Putamen (tissue), 1 donor: ENCODE measurements at regions not wholly inside any gene's neighbourhood (a gene's known extent, or its start where the extent isn't known, plus 50 kb on each side); places are given as distances from the start of the nearest gene placed in this dataset.
A peak's percentile ranks its signal among the peaks of the same experiment; 100 is the strongest.
"Not testable (repeated sequence)": the region's sequence is repeated elsewhere in the genome, so short reads cannot be mapped to it uniquely, and the experiment has no call there.

Experiments used
- DNase-seq: peaks from one replicate; pipeline ENCODE4 v3.0.0-alpha.2; 2016; ENCODE audit warnings: low spot score

- no peak for DNase-seq
Measured at GRCh38 chr1:29801003-29801402, 564.7 kb downstream of the PTPRU start.

GRCh38 chr1:29800522-29800956 lies 564.2 kb downstream of the PTPRU start:
- no peak for DNase-seq

GRCh38 chr1:29800120-29800519 lies 563.8 kb downstream of the PTPRU start:
- no peak for DNase-seq

- no peak for DNase-seq
Measured at GRCh38 chr1:29798699-29799566, 562.6 kb downstream of the PTPRU start.

GRCh38 chr1:29797125-29797524 lies 560.8 kb downstream of the PTPRU start:
- DNase-seq, result not testable (repeated sequence)

- not testable (repeated sequence) for DNase-seq
Measured at GRCh38 chr1:29795965-29796364, 559.6 kb downstream of the PTPRU start.

GRCh38 chr1:29793653-29794348 lies 557.5 kb downstream of the PTPRU start:
- no peak for DNase-seq

GRCh38 chr1:29793101-29793546 lies 556.8 kb downstream of the PTPRU start:
- peak; percentile 41 for DNase-seq

GRCh38 chr1:29789910-29790247 lies 553.6 kb downstream of the PTPRU start:
- DNase-seq, result no peak

DNA sequence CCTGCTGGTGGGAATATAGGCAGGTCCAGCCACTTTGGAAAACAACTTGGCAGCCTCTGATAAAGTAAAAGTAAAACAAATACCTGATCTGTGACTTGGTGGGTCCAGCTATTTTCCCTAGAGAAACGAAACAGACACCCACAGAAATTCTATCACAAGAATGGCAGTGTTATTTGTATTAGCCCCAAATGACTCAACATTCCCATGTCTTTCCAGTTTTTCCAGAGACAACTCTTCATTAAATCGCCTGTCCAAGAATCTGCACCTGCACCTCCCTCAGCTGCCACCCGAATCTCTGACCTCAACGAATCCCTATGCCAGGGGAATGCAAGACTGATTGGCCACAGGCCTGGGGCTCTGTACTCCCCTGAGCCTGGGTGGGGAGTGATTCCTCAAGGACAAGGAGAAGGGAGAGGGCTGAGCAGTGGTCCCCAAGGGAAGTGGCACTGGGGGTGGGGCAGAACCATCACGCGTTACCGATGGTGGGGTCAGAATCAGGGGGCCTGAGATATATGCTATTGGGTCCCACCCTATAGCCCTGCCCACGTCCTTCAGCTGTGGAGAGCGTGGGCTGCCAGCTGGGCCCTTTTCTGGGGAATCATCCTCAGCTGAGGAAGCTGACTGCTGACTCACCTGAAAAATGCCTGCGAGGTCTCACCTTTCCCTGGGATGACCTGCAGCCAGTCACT lies 553.0 kb downstream of the PTPRU start:
- no peak for DNase-seq

DNA sequence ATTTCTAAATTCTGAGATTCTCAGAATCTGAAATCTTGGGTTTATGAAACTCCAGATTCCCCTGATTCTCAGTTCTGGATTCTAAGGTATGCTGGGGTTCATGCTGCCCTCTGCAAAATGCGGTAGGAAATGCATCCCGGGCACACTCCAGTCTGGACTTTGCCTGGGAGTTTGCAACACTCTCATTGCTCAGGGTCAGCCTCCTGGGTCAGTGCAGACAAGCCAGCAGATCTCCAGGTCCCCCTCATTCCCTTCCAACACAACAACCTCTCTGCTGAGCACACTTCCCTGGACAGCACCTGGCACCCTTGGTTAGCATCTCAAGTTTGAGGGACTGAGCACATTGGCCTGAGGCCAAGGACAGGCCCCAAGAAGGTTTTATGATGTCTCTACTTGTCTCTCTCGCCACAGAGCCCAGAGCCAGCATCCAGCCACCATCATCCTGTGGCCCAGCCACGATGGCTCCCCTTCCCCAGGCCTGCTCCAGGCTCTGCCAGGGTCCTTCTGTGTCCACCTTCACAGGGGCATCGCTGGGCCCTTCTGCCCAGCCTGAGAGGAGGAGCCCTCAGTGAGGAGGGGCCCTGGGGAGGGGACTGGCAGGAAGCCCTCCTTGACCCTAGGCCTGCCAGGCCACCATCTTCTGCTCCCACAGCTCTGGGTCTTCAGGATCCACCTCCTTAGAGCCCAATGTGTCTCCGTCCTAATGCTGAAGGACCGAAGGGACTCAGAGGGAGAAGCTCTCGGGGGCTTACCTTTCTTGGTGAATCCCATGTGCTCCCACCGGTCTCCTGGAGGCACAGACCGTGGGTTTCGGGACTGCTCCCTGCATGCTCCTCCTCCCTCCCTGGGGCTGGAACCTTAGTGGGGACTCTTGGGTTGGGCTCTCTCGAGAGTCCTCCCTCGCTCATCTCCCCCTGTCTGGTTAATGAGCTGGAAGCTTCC lies 550.7 kb downstream of the PTPRU start:
- DNase-seq, result no peak

DNA sequence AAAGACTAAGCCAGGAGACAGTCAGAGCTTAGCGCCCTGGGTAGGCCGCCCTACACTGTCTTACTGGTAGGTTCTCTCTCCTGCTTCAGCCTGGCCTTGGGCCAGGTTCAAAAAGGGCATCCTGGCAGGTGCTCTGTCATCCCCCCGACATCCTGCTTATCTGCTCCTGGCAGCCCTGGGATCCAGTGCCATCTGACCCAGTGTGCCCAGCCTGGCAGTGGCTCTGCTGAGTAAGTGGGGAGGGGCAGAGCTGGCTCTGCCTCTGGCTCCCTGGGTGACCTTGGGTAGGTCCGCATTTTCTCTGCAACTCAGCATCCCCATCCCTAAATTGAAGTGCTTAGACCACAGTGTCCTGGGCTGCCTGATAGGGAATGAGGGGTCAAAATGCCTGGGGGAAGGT lies 549.9 kb downstream of the PTPRU start:
- DNase-seq, result no peak

- DNase-seq, result no peak
Measured at GRCh38 chr1:29785554-29785953, 549.2 kb downstream of the PTPRU start.

GRCh38 chr1:29785137-29785527 lies 548.8 kb downstream of the PTPRU start:
- DNase-seq, result no peak

DNA sequence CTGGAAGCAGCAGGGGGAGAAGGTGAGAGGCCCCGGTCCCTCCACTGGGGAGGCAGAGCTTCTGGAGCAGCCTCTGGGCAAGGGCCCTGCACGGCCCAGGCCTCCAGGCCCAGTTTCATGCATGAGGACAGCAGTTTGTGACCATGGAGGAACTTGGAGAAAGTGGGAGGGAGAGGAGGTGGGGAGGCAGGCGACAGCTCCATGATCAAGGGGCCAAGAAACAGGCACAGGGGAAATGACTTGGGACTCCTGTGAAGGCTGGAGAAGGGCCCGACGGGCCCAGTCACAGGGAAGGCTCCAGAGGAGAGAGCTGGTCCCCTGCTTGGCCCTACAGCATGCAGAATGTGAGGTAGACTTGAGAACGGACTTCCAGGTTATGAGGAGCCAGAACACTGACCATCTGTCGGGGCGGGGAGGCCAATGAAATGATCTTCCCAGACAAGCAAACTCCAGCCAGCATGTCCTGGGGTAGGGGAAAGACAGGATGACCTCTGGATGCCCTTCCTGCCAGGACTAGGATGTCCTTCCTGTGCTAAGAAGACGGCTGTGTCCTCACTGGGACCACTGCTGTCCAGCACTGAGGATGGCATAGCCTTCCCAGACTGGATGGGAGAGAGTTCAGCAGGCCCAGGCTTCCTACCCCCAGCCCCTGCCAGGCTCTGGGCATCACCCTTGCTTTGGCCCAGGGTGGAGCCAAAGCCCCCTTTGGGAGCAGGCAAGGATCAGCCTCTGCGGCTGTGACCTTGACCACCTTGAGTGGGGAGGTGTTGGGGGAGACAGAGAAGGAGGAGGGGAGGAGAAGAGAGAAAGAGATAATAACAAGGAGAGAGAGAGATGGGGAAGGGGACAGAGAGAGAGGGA lies 548.2 kb downstream of the PTPRU start:
- no peak for DNase-seq

DNA sequence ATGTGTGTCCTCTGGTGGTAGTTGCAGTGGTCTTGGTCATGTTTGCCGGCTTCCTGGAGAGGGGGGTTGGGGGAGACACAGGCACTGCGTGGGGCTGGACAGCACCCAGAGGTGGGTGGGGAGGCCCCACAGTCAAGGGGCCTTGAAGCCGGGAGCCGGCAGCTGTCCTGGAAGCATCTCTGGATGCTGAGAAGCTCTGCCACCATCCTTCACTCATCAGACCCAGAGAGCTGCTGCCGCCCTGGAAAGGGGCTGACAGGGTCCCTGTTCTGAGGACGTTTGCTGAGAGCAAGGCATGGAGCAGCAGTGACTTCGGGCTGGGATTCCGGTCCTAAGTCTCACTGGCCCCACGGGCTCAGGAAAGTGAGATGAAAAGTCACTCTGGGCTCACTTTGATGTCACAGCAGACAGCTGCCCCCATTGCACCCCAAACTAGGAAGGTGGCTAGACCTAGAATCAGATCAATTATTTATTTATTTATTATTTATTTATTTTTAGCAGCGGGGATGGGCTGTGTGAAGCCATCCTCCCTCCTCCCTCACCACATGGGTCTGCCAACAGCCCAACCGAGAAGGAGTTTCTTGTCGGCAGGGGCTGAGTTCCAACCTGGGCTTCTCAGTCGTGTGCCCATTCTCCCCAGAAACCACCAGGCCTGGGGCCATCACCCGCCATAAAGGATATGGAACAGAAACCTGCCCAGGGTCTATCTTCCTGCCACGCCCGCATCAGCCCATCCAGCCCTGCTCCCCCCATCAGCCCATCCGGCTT lies 547.4 kb downstream of the PTPRU start:
- no peak for DNase-seq

GRCh38 chr1:29782846-29783507 lies 546.7 kb downstream of the PTPRU start:
- no peak for DNase-seq

GRCh38 chr1:29779146-29779545 lies 542.8 kb downstream of the PTPRU start:
- DNase-seq, result no peak

- DNase-seq, result no peak
Measured at GRCh38 chr1:29777522-29777921, 541.2 kb downstream of the PTPRU start.
